ENCODE measurements at regions not wholly inside any gene's neighbourhood (a gene's known extent, or its start where the extent isn't known, plus 50 kb on each side); places are given as distances from the start of the nearest gene placed in this dataset.

GRCh38 chr2:171625006-171625405, 62.3 kb upstream of the DYNC1I2 start:
- no peak overlapping the region for H3K14ac ChIP-seq (ENCODE audit: low read length in 2 of 2)
- no peak overlapping the region for H2BK12ac ChIP-seq (ENCODE audit: low read length in 2 of 2)
- no peak overlapping the region for H3K23ac ChIP-seq (ENCODE audit: low read length in 2 of 2)
- H2BK120ac ChIP-seq (ENCODE audit: low read depth, low read length): no peak overlapping the region
- H3K4me1 ChIP-seq (ENCODE audit: control insufficient read depth, insufficient read depth, low read depth, low read length): no peaks in the 10 kb centered on the region
- no peak overlapping the region for H3K9ac ChIP-seq (ENCODE audit: low read length)
- H2BK15ac ChIP-seq (ENCODE audit: low read depth, poor library complexity, severe bottlenecking): no peak overlapping the region
- no peak overlapping the region for H4K91ac ChIP-seq (ENCODE audit: low read length)
- H4K8ac ChIP-seq (ENCODE audit: low read length): no peak overlapping the region
- no peak overlapping the region for H3K4me3 ChIP-seq (ENCODE audit: insufficient read depth in 1 of 2, low read depth in 1 of 2, low read length in 2 of 2)
- H2AFZ ChIP-seq (ENCODE audit: low read depth, low read length): no peak overlapping the region
- no peaks in the 10 kb centered on the region for H3K9me3 ChIP-seq (ENCODE audit: control insufficient read depth, low read length)
- H3K79me1 ChIP-seq (replicated peaks; ENCODE audit: low read length, poor library complexity, severe bottlenecking): no peaks in the 10 kb centered on the region
- no peak for DNase-seq
- WGBS: 83% methylated on average over 2 of the region's 2 CpGs
- no peak overlapping the region for H3K4ac ChIP-seq (ENCODE audit: low read depth in 1 of 2, low read length in 2 of 2)
- no peak overlapping the region for H3K4me2 ChIP-seq (ENCODE audit: low read length, poor library complexity, severe bottlenecking)
- H3K27me3 ChIP-seq (ENCODE audit: control insufficient read depth in 1 of 2, insufficient read depth in 1 of 2, low read length in 2 of 2): peaks cover 0 to 7% of the 10 kb centered on the region in 2 experiments
- H2BK5ac ChIP-seq (ENCODE audit: low read depth, low read length, poor library complexity, severe bottlenecking): no peak overlapping the region
- no peak overlapping the region for H3K18ac ChIP-seq (ENCODE audit: low read depth in 1 of 2, low read length in 2 of 2)
- H3K36me3 ChIP-seq (ENCODE audit: control insufficient read depth in 1 of 2, insufficient read depth in 2 of 2, low read depth in 1 of 2, low read length in 2 of 2): no peaks in the 10 kb centered on the region
- H2AK5ac ChIP-seq (ENCODE audit: low read length, severe bottlenecking): no peak overlapping the region
- H3K27ac ChIP-seq (ENCODE audit: low read length, poor library complexity, severe bottlenecking): no peak overlapping the region

GRCh38 chr2:171626949-171627348, 60.3 kb upstream of the DYNC1I2 start:
- no peak overlapping the region for H3K23ac ChIP-seq (ENCODE audit: low read length in 2 of 2)
- peaks cover 17% of the 10 kb centered on the region for H3K9me3 ChIP-seq (ENCODE audit: control insufficient read depth, low read length)
- no peak overlapping the region for H4K8ac ChIP-seq (ENCODE audit: low read length)
- no peak overlapping the region for H2BK12ac ChIP-seq (ENCODE audit: low read length in 2 of 2)
- WGBS: 84% methylated on average over 6 of the region's 6 CpGs
- H2BK120ac ChIP-seq (ENCODE audit: low read depth, low read length): no peak overlapping the region
- H2AK5ac ChIP-seq (ENCODE audit: low read length, severe bottlenecking): no peak overlapping the region
- H3K27ac ChIP-seq (ENCODE audit: low read length, poor library complexity, severe bottlenecking): no peak overlapping the region
- H3K4me2 ChIP-seq (ENCODE audit: low read length, poor library complexity, severe bottlenecking): no peak overlapping the region
- no peak overlapping the region for H3K4me3 ChIP-seq (ENCODE audit: insufficient read depth in 1 of 2, low read depth in 1 of 2, low read length in 2 of 2)
- no peak overlapping the region for H3K18ac ChIP-seq (ENCODE audit: low read depth in 1 of 2, low read length in 2 of 2)
- H2BK5ac ChIP-seq (ENCODE audit: low read depth, low read length, poor library complexity, severe bottlenecking): no peak overlapping the region
- H2AFZ ChIP-seq (ENCODE audit: low read depth, low read length): no peak overlapping the region
- H3K27me3 ChIP-seq (ENCODE audit: control insufficient read depth in 1 of 2, insufficient read depth in 1 of 2, low read length in 2 of 2): peaks cover 0 to 7% of the 10 kb centered on the region in 2 experiments
- no peak overlapping the region for H2BK15ac ChIP-seq (ENCODE audit: low read depth, poor library complexity, severe bottlenecking)
- no peak for DNase-seq
- no peak overlapping the region for H3K9ac ChIP-seq (ENCODE audit: low read length)
- H3K79me1 ChIP-seq (replicated peaks; ENCODE audit: low read length, poor library complexity, severe bottlenecking): no peaks in the 10 kb centered on the region
- no peaks in the 10 kb centered on the region for H3K4me1 ChIP-seq (ENCODE audit: control insufficient read depth, insufficient read depth, low read depth, low read length)
- H4K91ac ChIP-seq (ENCODE audit: low read length): no peak overlapping the region
- no peak overlapping the region for H3K14ac ChIP-seq (ENCODE audit: low read length in 2 of 2)
- no peak overlapping the region for H3K4ac ChIP-seq (ENCODE audit: low read depth in 1 of 2, low read length in 2 of 2)
- H3K36me3 ChIP-seq (ENCODE audit: control insufficient read depth in 1 of 2, insufficient read depth in 2 of 2, low read depth in 1 of 2, low read length in 2 of 2): no peaks in the 10 kb centered on the region

- H3K27me3 ChIP-seq (ENCODE audit: control insufficient read depth in 1 of 2, insufficient read depth in 1 of 2, low read length in 2 of 2): peaks cover 0 to 7% of the 10 kb centered on the region in 2 experiments
- no peak overlapping the region for H2BK12ac ChIP-seq (ENCODE audit: low read length in 2 of 2)
- no peak overlapping the region for H3K4me3 ChIP-seq (ENCODE audit: insufficient read depth in 1 of 2, low read depth in 1 of 2, low read length in 2 of 2)
- no peak overlapping the region for H2AFZ ChIP-seq (ENCODE audit: low read depth, low read length)
- H3K9me3 ChIP-seq (ENCODE audit: control insufficient read depth, low read length): peaks cover 22% of the 10 kb centered on the region
- 70% methylated on average over 5 of the region's 5 CpGs for WGBS
- H4K91ac ChIP-seq (ENCODE audit: low read length): no peak overlapping the region
- no peak overlapping the region for H3K4me2 ChIP-seq (ENCODE audit: low read length, poor library complexity, severe bottlenecking)
- no peak overlapping the region for H2BK120ac ChIP-seq (ENCODE audit: low read depth, low read length)
- no peak overlapping the region for H2AK5ac ChIP-seq (ENCODE audit: low read length, severe bottlenecking)
- H3K23ac ChIP-seq (ENCODE audit: low read length in 2 of 2): no peak overlapping the region
- H3K4me1 ChIP-seq (ENCODE audit: control insufficient read depth, insufficient read depth, low read depth, low read length): no peaks in the 10 kb centered on the region
- H3K18ac ChIP-seq (ENCODE audit: low read depth in 1 of 2, low read length in 2 of 2): no peak overlapping the region
- H3K9ac ChIP-seq (ENCODE audit: low read length): no peak overlapping the region
- H2BK15ac ChIP-seq (ENCODE audit: low read depth, poor library complexity, severe bottlenecking): no peak overlapping the region
- no peak overlapping the region for H2BK5ac ChIP-seq (ENCODE audit: low read depth, low read length, poor library complexity, severe bottlenecking)
- no peak for DNase-seq
- no peak overlapping the region for H4K8ac ChIP-seq (ENCODE audit: low read length)
- H3K36me3 ChIP-seq (ENCODE audit: control insufficient read depth in 1 of 2, insufficient read depth in 2 of 2, low read depth in 1 of 2, low read length in 2 of 2): no peaks in the 10 kb centered on the region
- H3K79me1 ChIP-seq (replicated peaks; ENCODE audit: low read length, poor library complexity, severe bottlenecking): no peaks in the 10 kb centered on the region
- H3K14ac ChIP-seq (ENCODE audit: low read length in 2 of 2): no peak overlapping the region
- no peak overlapping the region for H3K27ac ChIP-seq (ENCODE audit: low read length, poor library complexity, severe bottlenecking)
- H3K4ac ChIP-seq (ENCODE audit: low read depth in 1 of 2, low read length in 2 of 2): no peak overlapping the region
These were observed 59.9 kb upstream of the DYNC1I2 start for GRCh38 chr2:171627412-171627811.

- H3K36me3 ChIP-seq (ENCODE audit: control insufficient read depth in 1 of 2, insufficient read depth in 2 of 2, low read depth in 1 of 2, low read length in 2 of 2): no peaks in the 10 kb centered on the region
- no peak overlapping the region for H3K4ac ChIP-seq (ENCODE audit: low read depth in 1 of 2, low read length in 2 of 2)
- peaks cover 0 to 7% of the 10 kb centered on the region in 2 experiments for H3K27me3 ChIP-seq (ENCODE audit: control insufficient read depth in 1 of 2, insufficient read depth in 1 of 2, low read length in 2 of 2)
- no peak overlapping the region for H3K4me3 ChIP-seq (ENCODE audit: insufficient read depth in 1 of 2, low read depth in 1 of 2, low read length in 2 of 2)
- H2BK12ac ChIP-seq (ENCODE audit: low read length in 2 of 2): no peak overlapping the region
- H2AK5ac ChIP-seq (ENCODE audit: low read length, severe bottlenecking): no peak overlapping the region
- no peak overlapping the region for H3K4me2 ChIP-seq (ENCODE audit: low read length, poor library complexity, severe bottlenecking)
- no peaks in the 10 kb centered on the region for H3K4me1 ChIP-seq (ENCODE audit: control insufficient read depth, insufficient read depth, low read depth, low read length)
- no peak overlapping the region for H3K14ac ChIP-seq (ENCODE audit: low read length in 2 of 2)
- no peak overlapping the region for H4K91ac ChIP-seq (ENCODE audit: low read length)
- no peak overlapping the region for H2BK15ac ChIP-seq (ENCODE audit: low read depth, poor library complexity, severe bottlenecking)
- 100% methylated on average over 1 of the region's 1 CpG for WGBS
- H3K27ac ChIP-seq (ENCODE audit: low read length, poor library complexity, severe bottlenecking): no peak overlapping the region
- H2AFZ ChIP-seq (ENCODE audit: low read depth, low read length): no peak overlapping the region
- H2BK120ac ChIP-seq (ENCODE audit: low read depth, low read length): no peak overlapping the region
- no peak overlapping the region for H4K8ac ChIP-seq (ENCODE audit: low read length)
- no peaks in the 10 kb centered on the region for H3K79me1 ChIP-seq (replicated peaks; ENCODE audit: low read length, poor library complexity, severe bottlenecking)
- H3K18ac ChIP-seq (ENCODE audit: low read depth in 1 of 2, low read length in 2 of 2): no peak overlapping the region
- no peak overlapping the region for H2BK5ac ChIP-seq (ENCODE audit: low read depth, low read length, poor library complexity, severe bottlenecking)
- no peak overlapping the region for H3K23ac ChIP-seq (ENCODE audit: low read length in 2 of 2)
- no peak overlapping the region for H3K9ac ChIP-seq (ENCODE audit: low read length)
- DNase-seq: no peak
- H3K9me3 ChIP-seq (ENCODE audit: control insufficient read depth, low read length): peaks cover 24% of the 10 kb centered on the region
These were observed 58.2 kb upstream of the DYNC1I2 start for GRCh38 chr2:171629113-171629512.
